SK-N-SH (cell line): ENCODE measurements at regions not wholly inside any gene's neighbourhood (a gene's known extent, or its start where the extent isn't known, plus 50 kb on each side); places are given as distances from the start of the nearest gene placed in this dataset.

Experiments used
- CTCF ChIP-seq: fragments of 200-600 bp; sonication (generic); IDR thresholded peaks from 2 replicates; pipeline ENCODE4 v1.6.1; 2017; ENCODE audit warnings: antibody characterized with exemption, mild to moderate bottlenecking, moderate library complexity
- FOXM1 ChIP-seq: IDR thresholded peaks from 2 replicates; pipeline ENCODE4 v1.4.0; 2012; ENCODE audit warnings: low read depth, mild to moderate bottlenecking

GRCh38 chr21:17668479-17669140, 55.9 kb upstream of the BTG3 start:
- TF ChIP-seq CTCF (no peak), FOXM1 (no peak)
